Gastroesophageal sphincter (tissue), 4 donors: ENCODE measurements at regions not wholly inside any gene's neighbourhood (a gene's known extent, or its start where the extent isn't known, plus 50 kb on each side); places are given as distances from the start of the nearest gene placed in this dataset.

Experiments used
- ATAC-seq: fragments of 150-250 bp; one replicate; pipeline ENCODE4 v1.9.1; 2016; ENCODE audit warnings: mild to moderate bottlenecking, moderate library complexity
- H3K27ac ChIP-seq, 4 donors: fragments of 200-600 bp; sonication (generic) in 3 of 4; 1 replicate in 3 of 4; 2 replicates in 1 of 4; pipeline ENCODE4 v1.5.1; 2016 to 2019
- H3K27me3 ChIP-seq: fragments of 200-600 bp; sonication (generic); one replicate; pipeline ENCODE4 v1.5.1; 2019
- H3K36me3 ChIP-seq, 2 donors: fragments of 200-600 bp; sonication (generic); one replicate each; pipeline ENCODE4 v1.5.1; 2019; ENCODE audit warnings: control low read depth in 1 of 2
- H3K4me1 ChIP-seq, 3 donors: fragments of 200-600 bp; sonication (generic); 1 replicate in 2 of 3; 2 replicates in 1 of 3; pipeline ENCODE4 v1.5.1; 2016 to 2019; ENCODE audit warnings: control low read depth in 2 of 3
- H3K4me3 ChIP-seq, 2 donors: fragments of 200-600 bp; sonication (generic); one replicate each; pipeline ENCODE4 v1.5.1; 2019; ENCODE audit warnings: mild to moderate bottlenecking in 1 of 2, moderate library complexity in 1 of 2
- H3K9me3 ChIP-seq, 3 donors: fragments of 200-600 bp; sonication (generic); one replicate each; pipeline ENCODE4 v1.5.1; 2017 to 2019; ENCODE audit warnings: control low read depth in 2 of 3
- CTCF ChIP-seq, 4 experiments: fragments of 200-600 bp in 2 of 4; fragments of 450-650 bp in 2 of 4; sonication (generic) in 1 of 4; IDR thresholded peaks; one replicate each; pipeline ENCODE4 v1.5.1; 2017 to 2019; ENCODE audit warnings: antibody characterized with exemption in 4 of 4, mild to moderate bottlenecking in 2 of 4, moderate library complexity in 2 of 4
- EP300 ChIP-seq: sonication (generic); formaldehyde crosslinking; IDR thresholded peaks from one replicate; pipeline ENCODE4 v1.6.1; 2017; ENCODE audit warnings: antibody characterized with exemption, mild to moderate bottlenecking
- POLR2A ChIP-seq, 2 donors: fragments of 450-650 bp; IDR thresholded peaks; one replicate each; pipeline ENCODE4 v1.6.1; 2017; ENCODE audit warnings: antibody characterized with exemption in 2 of 2, mild to moderate bottlenecking in 2 of 2, moderate library complexity in 1 of 2
- POLR2AphosphoS5 ChIP-seq: sonication (generic); formaldehyde crosslinking; IDR thresholded peaks from one replicate; pipeline ENCODE4 v1.6.1; 2017; ENCODE audit warnings: antibody characterized with exemption
- WGBS, 2 donors: methylation state at CpG; one replicate each; pipeline ENCODE4 v1.1.5; 2018; ENCODE audit warnings: low coverage in 1 of 2; 5-methylcytosine and 5-hydroxymethylcytosine counted together

- Histone ChIP-seq H3K4me3 (no peak overlapping the region), H3K36me3 (no peaks in the 10 kb centered on the region), H3K9me3 (no peaks in the 10 kb centered on the region), H3K27me3 (no peaks in the 10 kb centered on the region), H3K4me1 (peaks cover 0 to 28% (median 0%) of the 10 kb centered on the region in 3 donors), H3K27ac (no peak overlapping the region)
- TF ChIP-seq POLR2A (IDR thresholded peaks at IDR 0.05) (no peak), CTCF (IDR thresholded peaks at IDR 0.05) (no peak), EP300 (no peak), POLR2AphosphoS5 (no peak)
- ATAC-seq: no peak
- WGBS, 2 donors: 6 to 14% methylated on average over 2 of the region's 2 CpGs
These were observed 540.7 kb downstream of the TNS1 start for GRCh38 chr2:217462121-217462520.

GRCh38 chr2:217461674-217462073 lies 541.1 kb downstream of the TNS1 start:
- Histone ChIP-seq H3K4me1 (peaks cover 0 to 26% (median 0%) of the 10 kb centered on the region in 3 donors), H3K36me3 (no peaks in the 10 kb centered on the region), H3K4me3 (no peak overlapping the region), H3K27me3 (no peaks in the 10 kb centered on the region), H3K9me3 (no peaks in the 10 kb centered on the region), H3K27ac (no peak overlapping the region)
- no peak for ATAC-seq
- 50 to 59% methylated on average over 3 to 4 of the region's 4 CpGs for WGBS, 2 donors
- no peak for TF ChIP-seq POLR2A (IDR thresholded peaks at IDR 0.05)
- TF ChIP-seq EP300: no peak
- TF ChIP-seq CTCF (IDR thresholded peaks at IDR 0.05): no peak
- TF ChIP-seq POLR2AphosphoS5: no peak

- TF ChIP-seq CTCF (IDR thresholded peaks at IDR 0.05) (no peak), POLR2AphosphoS5 (no peak), EP300 (no peak), POLR2A (IDR thresholded peaks at IDR 0.05) (no peak)
- Histone ChIP-seq H3K4me1 (peaks cover 0 to 22% (median 0%) of the 10 kb centered on the region in 3 donors), H3K36me3 (no peaks in the 10 kb centered on the region), H3K27ac (no peak overlapping the region), H3K9me3 (no peaks in the 10 kb centered on the region), H3K4me3 (no peak overlapping the region), H3K27me3 (no peaks in the 10 kb centered on the region)
- WGBS, 2 donors: 87 to 91% methylated on average over 1 to 4 of the region's 5 CpGs
- no peak for ATAC-seq
These were observed 543.0 kb downstream of the TNS1 start for GRCh38 chr2:217459680-217460405.

- Histone ChIP-seq H3K27me3 (no peaks in the 10 kb centered on the region), H3K9me3 (no peaks in the 10 kb centered on the region), H3K27ac (no peak overlapping the region), H3K4me3 (no peak overlapping the region), H3K4me1 (peaks cover 0 to 21% (median 0%) of the 10 kb centered on the region in 3 donors), H3K36me3 (no peaks in the 10 kb centered on the region)
- 90 to 93% methylated on average over 2 of the region's 2 CpGs for WGBS, 2 donors
- TF ChIP-seq POLR2AphosphoS5: no peak
- no peak for ATAC-seq
These were observed 543.8 kb downstream of the TNS1 start for GRCh38 chr2:217459016-217459415.

GRCh38 chr2:217456016-217456415 lies 546.8 kb downstream of the TNS1 start:
- ATAC-seq: no peak
- H3K9me3 ChIP-seq: no peaks in the 10 kb centered on the region
- no peak overlapping the region for H3K4me3 ChIP-seq
- H3K4me1 ChIP-seq: peaks cover 0 to 9% (median 0%) of the 10 kb centered on the region in 3 donors
- WGBS, 2 donors: 84 to 90% methylated on average over 2 of the region's 2 CpGs
- TF ChIP-seq CTCF (IDR thresholded peaks at IDR 0.05) (no peak), POLR2A (IDR thresholded peaks at IDR 0.05) (no peak), EP300 (no peak), POLR2AphosphoS5 (no peak)
- no peaks in the 10 kb centered on the region for H3K27me3 ChIP-seq
- no peaks in the 10 kb centered on the region for H3K36me3 ChIP-seq
- H3K27ac ChIP-seq: no peak overlapping the region
